H1 (cell line): ENCODE measurements at regions not wholly inside any gene's neighbourhood (a gene's known extent, or its start where the extent isn't known, plus 50 kb on each side); places are given as distances from the start of the nearest gene placed in this dataset.

Source experiments
- CTCF ChIA-PET: fragments of 300-600 bp; sonication (Branson Sonifier 250); formaldehyde crosslinking; loops from one replicate; lab custom pipeline; 2021; ENCODE audit not compliant: partially characterized antibody; lab: Charles Lee
- POLR2A ChIA-PET: fragments of 300-600 bp; sonication (Branson Sonifier 250); formaldehyde crosslinking; loops from one replicate; lab custom pipeline; 2021; ENCODE audit warnings: inconsistent platforms; ENCODE audit not compliant: partially characterized antibody; lab: Charles Lee
- DNase-seq, 2 experiments: peaks; one replicate each; pipeline versions ENCODE4 v3.0.0 to v3.0.0-alpha.2; 2010 to 2022; ENCODE audit warnings: low spot score in 2 of 2, low read depth in 1 of 2, mixed read lengths in 1 of 2
- FAIRE-seq: peaks from 2 replicates; lab custom pipeline; 2011; peaks lifted over from hg19 to GRCh38; lab: Jason Lieb, UNC
- H2AFZ ChIP-seq: 2 replicates; pipeline ENCODE4 v1.8.1; 2012; ENCODE audit warnings: low read length, inconsistent platforms
- H2AK5ac ChIP-seq: 2 replicates; pipeline ENCODE4 v1.6.1; 2013; ENCODE audit warnings: low read depth, low read length
- H2BK120ac ChIP-seq: replicated peaks from 2 replicates; pipeline ENCODE3; 2013; ENCODE audit warnings: low read depth, low read length, inconsistent platforms
- H2BK12ac ChIP-seq: 2 replicates; pipeline ENCODE4 v1.6.1; 2013; ENCODE audit warnings: low read depth, low read length
- H2BK15ac ChIP-seq: 2 replicates; pipeline ENCODE4 v1.6.1; 2013; ENCODE audit warnings: low read length
- H2BK20ac ChIP-seq: 2 replicates; pipeline ENCODE4 v1.6.1; 2013; ENCODE audit warnings: low read length
- H2BK5ac ChIP-seq: 2 replicates; pipeline ENCODE4 v1.6.1; 2013; ENCODE audit warnings: low read depth, low read length
- H3K14ac ChIP-seq: 2 replicates; pipeline ENCODE4 v1.6.1; 2013; ENCODE audit warnings: inconsistent platforms; ENCODE audit not compliant: insufficient read length
- H3K18ac ChIP-seq: 2 replicates; pipeline ENCODE4 v1.6.1; 2013; ENCODE audit warnings: low read length; ENCODE audit errors: extremely low read depth
- H3K23ac ChIP-seq: 2 replicates; pipeline ENCODE4 v1.6.1; 2013; ENCODE audit warnings: inconsistent platforms; ENCODE audit not compliant: insufficient read length
- H3K23me2 ChIP-seq: 2 replicates; pipeline ENCODE4 v1.6.1; 2013; ENCODE audit warnings: low read depth, low read length
- H3K27ac ChIP-seq: 2 replicates; pipeline ENCODE4 v1.6.1; 2011; ENCODE audit warnings: low read depth, low read length, inconsistent platforms
- H3K27me3 ChIP-seq, 4 experiments: replicated peaks in 1 of 4; 1 replicate in 1 of 4; 2 replicates in 3 of 4; pipeline versions ENCODE4 v1.6.1 to v1.8.1; 2011 to 2013; ENCODE audit warnings: low read length in 3 of 4, mild to moderate bottlenecking in 3 of 4, inconsistent platforms in 2 of 4, mixed read lengths in 2 of 4, moderate library complexity in 1 of 4; ENCODE audit not compliant: control insufficient read depth in 3 of 4, insufficient read depth in 3 of 4; ENCODE audit errors: extremely low read depth in 1 of 4
- H3K36me3 ChIP-seq, 4 experiments: 2 replicates each; pipeline versions ENCODE4 v1.6.1 to v1.8.1; 2011 to 2013; ENCODE audit warnings: mild to moderate bottlenecking in 4 of 4, low read length in 3 of 4, moderate library complexity in 2 of 4, control low read depth in 1 of 4, inconsistent platforms in 1 of 4; ENCODE audit not compliant: insufficient read depth in 4 of 4, control insufficient read depth in 2 of 4
- H3K4ac ChIP-seq: replicated peaks from 2 replicates; pipeline ENCODE3; 2013; ENCODE audit warnings: low read length, low read depth, mixed read lengths, inconsistent platforms; ENCODE audit not compliant: insufficient read length
- H3K4me1 ChIP-seq, 4 experiments: replicated peaks in 1 of 4; 1 replicate in 1 of 4; 2 replicates in 3 of 4; pipeline versions ENCODE4 v1.6.1 to v1.8.1; 2011 to 2013; ENCODE audit warnings: low read length in 3 of 4, inconsistent platforms in 2 of 4, mixed read lengths in 1 of 4; ENCODE audit not compliant: insufficient read depth in 4 of 4, control insufficient read depth in 3 of 4
- H3K4me2 ChIP-seq, 2 experiments: 2 replicates each; pipeline versions ENCODE4 v1.6.1 to v1.8.1; 2011 to 2013; ENCODE audit warnings: low read depth in 2 of 2, low read length in 2 of 2, control low read depth in 1 of 2, inconsistent platforms in 1 of 2, mild to moderate bottlenecking in 1 of 2; ENCODE audit not compliant: insufficient read depth in 1 of 2
- H3K4me3 ChIP-seq, 4 experiments: fragments of 200-600, 300-600 bp in 1 of 4; sonication (generic), shearing (Covaris generic), sonication (Bioruptor Twin) in 1 of 4; 2 replicates each; pipeline versions ENCODE4 v1.5.1 to v1.8.1; 2011 to 2016; ENCODE audit warnings: low read length in 4 of 4, low read depth in 3 of 4, control low read depth in 2 of 4, inconsistent platforms in 2 of 4, mild to moderate bottlenecking in 2 of 4, mixed read lengths in 1 of 4, moderate library complexity in 1 of 4; ENCODE audit not compliant: insufficient read depth in 2 of 4; ENCODE audit errors: extremely low read depth in 1 of 4
- H3K56ac ChIP-seq: replicated peaks from 2 replicates; pipeline ENCODE3; 2013; ENCODE audit warnings: low read depth, mild to moderate bottlenecking, mixed read lengths, low read length, inconsistent platforms; ENCODE audit not compliant: insufficient read length
- H3K79me1 ChIP-seq: 2 replicates; pipeline ENCODE4 v1.6.1; 2013; ENCODE audit warnings: low read depth, low read length, control low read depth
- H3K79me2 ChIP-seq, 2 experiments: 2 replicates each; pipeline versions ENCODE4 v1.6.1 to v1.8.1; 2012 to 2013; ENCODE audit warnings: low read length in 2 of 2, mild to moderate bottlenecking in 2 of 2, inconsistent platforms in 1 of 2; ENCODE audit not compliant: insufficient read depth in 2 of 2, control insufficient read depth in 1 of 2
- H3K9ac ChIP-seq, 4 experiments: replicated peaks in 1 of 4; 1 replicate in 1 of 4; 2 replicates in 3 of 4; pipeline versions ENCODE4 v1.6.1 to v1.8.1; 2011 to 2013; ENCODE audit warnings: low read depth in 3 of 4, low read length in 3 of 4, control low read depth in 2 of 4, mild to moderate bottlenecking in 2 of 4, moderate library complexity in 2 of 4, inconsistent platforms in 1 of 4; ENCODE audit errors: extremely low read depth in 1 of 4
- H3K9me3 ChIP-seq, 2 experiments: 2 replicates each; pipeline versions ENCODE4 v1.6.1 to v1.8.1; 2012 to 2013; ENCODE audit warnings: mild to moderate bottlenecking in 2 of 2, moderate library complexity in 2 of 2, control low read depth in 1 of 2, inconsistent platforms in 1 of 2, low read depth in 1 of 2, low read length in 1 of 2, mixed read lengths in 1 of 2; ENCODE audit not compliant: insufficient read depth in 2 of 2
- H4K20me1 ChIP-seq, 2 experiments: replicated peaks in 1 of 2; 2 replicates each; pipeline versions ENCODE3 to v1.8.1; 2011 to 2013; ENCODE audit warnings: inconsistent platforms in 2 of 2, low read length in 2 of 2, mild to moderate bottlenecking in 1 of 2; ENCODE audit not compliant: insufficient read depth in 2 of 2, control insufficient read depth in 1 of 2
- H4K5ac ChIP-seq: 2 replicates; pipeline ENCODE4 v1.6.1; 2013; ENCODE audit warnings: low read length, low read depth, mixed read lengths, inconsistent platforms; ENCODE audit not compliant: insufficient read length
- H4K8ac ChIP-seq: 2 replicates; pipeline ENCODE4 v1.8.0; 2013; ENCODE audit warnings: mild to moderate bottlenecking, moderate library complexity, low read length, inconsistent platforms; ENCODE audit not compliant: insufficient read depth; ENCODE audit errors: extremely low read depth
- H4K91ac ChIP-seq: replicated peaks from 2 replicates; pipeline ENCODE3; 2013; ENCODE audit warnings: low read length, mixed read lengths, inconsistent platforms; ENCODE audit not compliant: insufficient read length
- CTBP2 ChIP-seq: IDR thresholded peaks from 2 replicates; pipeline ENCODE4 v1.7.0; 2011; ENCODE audit warnings: borderline replicate concordance, mild to moderate bottlenecking, moderate library complexity, mixed read lengths, low read length; ENCODE audit not compliant: insufficient read depth, insufficient read length
- WGBS, 2 experiments: shearing (Covaris generic) in 1 of 2; methylation state at CpG; one replicate each; pipeline versions ENCODE4 v1.1.6 to v1.1.7; 2013 to 2015; ENCODE audit warnings: low lambda C conversion rate in 2 of 2, mixed read lengths in 2 of 2, inconsistent platforms in 1 of 2, low coverage in 1 of 2, missing lambda C conversion rate in 1 of 2; ENCODE audit not compliant: insufficient replicate concordance in 2 of 2, insufficient coverage in 1 of 2, insufficient read length in 1 of 2; ENCODE audit errors: extremely low coverage in 1 of 2, missing lambda C conversion rate in 1 of 2; 5-methylcytosine and 5-hydroxymethylcytosine counted together

- 94% methylated on average over 1 of the region's 1 CpG; no CpG with 5 or more reads in 1 of the 2 experiments for WGBS, 2 experiments
- H2BK5ac ChIP-seq = no peak overlapping the region
- no peak overlapping the region for H3K18ac ChIP-seq
- POLR2A ChIA-PET = no interaction called here
- CTCF ChIA-PET = no interaction called here
- H3K79me2 ChIP-seq = no peaks in the 10 kb centered on the region
- H4K8ac ChIP-seq = no peak overlapping the region
- peaks cover 0 to 10% (median 5%) of the 10 kb centered on the region in 4 experiments; a peak in 2 of 8 replicates for H3K36me3 ChIP-seq
- H2BK15ac ChIP-seq = no peak overlapping the region
- H3K23ac ChIP-seq = no peak overlapping the region
- H3K27ac ChIP-seq = no peak overlapping the region
- no peaks in the 10 kb centered on the region for H3K23me2 ChIP-seq
- no peak overlapping the region for H4K91ac ChIP-seq
- H4K20me1 ChIP-seq = no peaks in the 10 kb centered on the region
- H3K9me3 ChIP-seq = peaks cover 16 to 21% of the 10 kb centered on the region in 2 experiments
- no peak overlapping the region for H2AFZ ChIP-seq
- no peak overlapping the region for H2BK12ac ChIP-seq
- no peak overlapping the region for H3K4me2 ChIP-seq
- H3K4me1 ChIP-seq = peaks cover 0 to 4% (median under 1%) of the 10 kb centered on the region in 4 experiments; a peak in 1 of 7 replicates
- no peaks in the 10 kb centered on the region for H3K79me1 ChIP-seq
- FAIRE-seq (no peak), DNase-seq (no peak)
- no peak overlapping the region for H3K56ac ChIP-seq
- H2BK20ac ChIP-seq = no peak overlapping the region
- H3K4ac ChIP-seq = no peak overlapping the region
- H4K5ac ChIP-seq = no peak overlapping the region
- TF ChIP-seq CTBP2 = no peak
- H2AK5ac ChIP-seq = no peak overlapping the region
- H3K9ac ChIP-seq = no peak overlapping the region
- H2BK120ac ChIP-seq = no peak overlapping the region
- H3K27me3 ChIP-seq = no peaks in the 10 kb centered on the region
- no peak overlapping the region for H3K14ac ChIP-seq
- no peak overlapping the region for H3K4me3 ChIP-seq
These were observed 228.0 kb downstream of the CALCRL start for GRCh38 chr2:187220071-187220470.
